CD4-positive, alpha-beta memory T cell (primary cell): ENCODE measurements at regions not wholly inside any gene's neighbourhood (a gene's known extent, or its start where the extent isn't known, plus 50 kb on each side); places are given as distances from the start of the nearest gene placed in this dataset.

Experiments
- CTCF ChIA-PET: fragments of 350-600 bp; sonication (Branson Sonifier 250); formaldehyde crosslinking; loops from one replicate; lab custom pipeline; 2021; ENCODE audit warnings: inconsistent platforms; ENCODE audit not compliant: partially characterized antibody; lab: Charles Lee
- POLR2A ChIA-PET: fragments of 350-600 bp; sonication (Branson Sonifier 250); formaldehyde crosslinking; loops from one replicate; lab custom pipeline; 2021; ENCODE audit not compliant: partially characterized antibody; lab: Charles Lee
- DNase-seq, 5 donors: peaks; one replicate each; pipeline versions ENCODE4 v3.0.0 to v3.0.0-alpha.2; 2020 to 2022; ENCODE audit warnings: mixed read lengths in 1 of 5
- H3K27ac ChIP-seq: one replicate; pipeline ENCODE4 v1.7.0; 2013; ENCODE audit warnings: low read depth, low read length
- H3K27me3 ChIP-seq: 2 replicates; pipeline ENCODE4 v1.7.0; 2013; ENCODE audit warnings: mild to moderate bottlenecking, low read length, moderate library complexity; ENCODE audit not compliant: insufficient read depth
- H3K36me3 ChIP-seq: 2 replicates; pipeline ENCODE4 v1.7.0; 2013; ENCODE audit warnings: mild to moderate bottlenecking, low read length, moderate library complexity; ENCODE audit not compliant: insufficient read depth
- H3K4me1 ChIP-seq: 2 replicates; pipeline ENCODE4 v1.7.0; 2013; ENCODE audit warnings: mild to moderate bottlenecking, low read length, moderate library complexity; ENCODE audit not compliant: insufficient read depth
- H3K4me3 ChIP-seq, 2 donors: one replicate each; pipeline ENCODE4 v1.7.0; 2013; ENCODE audit warnings: low read length in 2 of 2, mild to moderate bottlenecking in 1 of 2
- H3K9me3 ChIP-seq, 2 donors: one replicate each; pipeline ENCODE4 v1.7.0; 2013; ENCODE audit warnings: low read length in 2 of 2, control low read depth in 1 of 2; ENCODE audit not compliant: control insufficient read depth in 1 of 2
- H3K27ac Mint-ChIP-seq, 7 donors: one replicate each; pipeline ENCODE4 v1.8.0; 2020 to 2021; ENCODE audit warnings: mixed read lengths in 7 of 7, mild to moderate bottlenecking in 6 of 7, inconsistent platforms in 3 of 7, moderate library complexity in 3 of 7
- H3K27me3 Mint-ChIP-seq, 2 donors: one replicate each; pipeline ENCODE4 v1.8.0; 2020 to 2021; ENCODE audit warnings: mixed read lengths in 2 of 2
- H3K36me3 Mint-ChIP-seq, 2 donors: one replicate each; pipeline ENCODE4 v1.8.0; 2020 to 2021; ENCODE audit warnings: mixed read lengths in 2 of 2, inconsistent platforms in 1 of 2, mild to moderate bottlenecking in 1 of 2
- H3K4me1 Mint-ChIP-seq, 4 donors: one replicate each; pipeline ENCODE4 v1.8.0; 2020 to 2021; ENCODE audit warnings: mixed read lengths in 4 of 4, mild to moderate bottlenecking in 1 of 4
- H3K4me3 Mint-ChIP-seq, 8 donors: one replicate each; pipeline ENCODE4 v1.8.0; 2020 to 2021; ENCODE audit warnings: mixed read lengths in 8 of 8, mild to moderate bottlenecking in 7 of 8, moderate library complexity in 6 of 8, inconsistent platforms in 3 of 8
- H3K9me3 Mint-ChIP-seq, 8 donors: one replicate each; pipeline ENCODE4 v1.8.0; 2020 to 2021; ENCODE audit warnings: mixed read lengths in 8 of 8, mild to moderate bottlenecking in 5 of 8, inconsistent platforms in 3 of 8, moderate library complexity in 1 of 8
- intact Hi-C: fragments of 100-400 bp; cut with micrococcal nuclease; formaldehyde crosslinking; loops from one replicate; pipeline ENCODE4 v1.15.1; 2023

DNA sequence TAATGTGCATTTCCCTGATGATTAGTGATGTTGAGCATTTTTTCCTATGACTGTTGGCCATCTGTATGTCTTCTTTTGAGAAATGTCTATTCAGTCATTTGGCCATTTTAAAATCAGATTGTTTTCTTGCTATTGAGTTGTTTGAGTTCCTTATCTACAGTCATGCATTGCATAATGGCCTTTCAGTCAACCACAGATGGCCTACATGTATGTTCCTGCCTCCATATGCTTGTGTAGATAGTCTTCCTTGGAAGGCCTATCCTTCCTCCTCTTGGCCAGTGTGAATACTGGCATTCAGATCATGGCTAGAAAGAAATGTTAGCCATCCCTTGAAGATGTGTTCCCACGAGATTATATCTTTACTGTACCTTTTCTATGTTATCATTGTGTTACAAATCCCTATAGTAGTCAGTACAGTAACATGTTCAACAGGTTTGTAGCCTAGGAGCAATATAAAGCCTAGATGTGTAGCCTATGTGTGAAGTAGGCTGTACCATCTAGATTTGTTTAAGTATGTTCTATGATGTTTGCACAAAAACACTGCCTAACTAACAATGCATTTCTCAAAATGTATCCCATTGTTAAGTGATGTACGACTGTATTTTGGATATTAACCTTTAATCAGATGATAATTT, 65.6 kb upstream of the CD302 start:
- Histone ChIP-seq H3K9me3 (no peaks in the 10 kb centered on the region), H3K4me3 (no peak overlapping the region), H3K27ac (no peak overlapping the region), H3K27me3 (no peaks in the 10 kb centered on the region), H3K36me3 (peaks cover 14% of the 10 kb centered on the region), H3K4me1 (no peaks in the 10 kb centered on the region)
- peaks cover 65 to 70% of the 10 kb centered on the region in 2 donors for H3K36me3 Mint-ChIP-seq
- no peaks in the 10 kb centered on the region for H3K27me3 Mint-ChIP-seq
- intact Hi-C loops, result no loop called here
- H3K4me3 Mint-ChIP-seq, result no peak overlapping the region
- no peaks in the 10 kb centered on the region for H3K4me1 Mint-ChIP-seq
- H3K27ac Mint-ChIP-seq, result no peak overlapping the region
- ChIA-PET POLR2A (no interaction called here), CTCF (no interaction called here)
- H3K9me3 Mint-ChIP-seq, result peaks cover 0 to 2% (median 0%) of the 10 kb centered on the region in 8 donors
- DNase-seq, result no peak

- H3K4me3 ChIP-seq, result no peak overlapping the region
- peaks cover 14% of the 10 kb centered on the region for H3K36me3 ChIP-seq
- no peak for DNase-seq
- no peaks in the 10 kb centered on the region for H3K4me1 ChIP-seq
- CTCF ChIA-PET, result no interaction called here
- no peak overlapping the region for H3K4me3 Mint-ChIP-seq
- H3K4me1 Mint-ChIP-seq, result no peaks in the 10 kb centered on the region
- no peaks in the 10 kb centered on the region for H3K27me3 Mint-ChIP-seq
- POLR2A ChIA-PET, result no interaction called here
- H3K36me3 Mint-ChIP-seq, result peaks cover 56 to 62% of the 10 kb centered on the region in 2 donors
- peaks cover 0 to 2% (median 0%) of the 10 kb centered on the region in 8 donors for H3K9me3 Mint-ChIP-seq
- no peak overlapping the region for H3K27ac ChIP-seq
- no peaks in the 10 kb centered on the region for H3K27me3 ChIP-seq
- peak overlapping the region in 1 of 7 donors; percentile 8 for H3K27ac Mint-ChIP-seq
- intact Hi-C loops, result no loop called here
- no peaks in the 10 kb centered on the region for H3K9me3 ChIP-seq
Measured at GRCh38 chr2:159860581-159861310, 62.7 kb upstream of the CD302 start.

DNA sequence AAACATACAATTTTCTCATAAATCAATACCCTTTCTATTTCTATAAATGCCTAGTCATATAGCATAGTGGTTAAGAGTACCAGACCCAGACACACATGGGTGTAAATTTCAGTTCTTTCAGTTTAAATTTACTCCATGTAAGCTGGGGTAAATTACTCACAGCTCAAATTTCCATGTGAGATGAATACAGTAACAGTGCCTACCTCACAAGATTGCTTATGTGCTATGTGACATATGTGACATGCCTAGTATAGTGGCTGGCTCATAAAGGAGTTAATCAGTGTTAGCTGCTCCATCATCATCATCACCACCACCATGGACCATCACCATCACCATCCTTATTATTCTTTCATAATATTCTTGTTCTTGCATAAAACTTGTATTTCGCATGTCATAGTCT, 61.6 kb upstream of the CD302 start:
- CTCF ChIA-PET, result interaction anchor here (0.8 kb wide), 1 partner anchor 21 kb away, joined by 3 read pairs; no protein-coding TSS in a partner anchor
- Histone ChIP-seq H3K27me3 (no peaks in the 10 kb centered on the region), H3K4me1 (no peaks in the 10 kb centered on the region), H3K36me3 (peaks cover 25% of the 10 kb centered on the region), H3K9me3 (no peaks in the 10 kb centered on the region), H3K27ac (no peak overlapping the region), H3K4me3 (no peak overlapping the region)
- no peak for DNase-seq
- Mint-ChIP-seq H3K36me3 (peaks cover 58 to 65% of the 10 kb centered on the region in 2 donors), H3K4me3 (no peak overlapping the region), H3K9me3 (peaks cover 0 to 2% (median 0%) of the 10 kb centered on the region in 8 donors), H3K27ac (no peak overlapping the region), H3K4me1 (no peaks in the 10 kb centered on the region), H3K27me3 (no peaks in the 10 kb centered on the region)
- intact Hi-C loops, result no loop called here
- POLR2A ChIA-PET, result no interaction called here

GRCh38 chr2:159856760-159857159, 58.8 kb upstream of the CD302 start:
- no peak overlapping the region for H3K27ac ChIP-seq
- no peak overlapping the region for H3K4me3 ChIP-seq
- no peak for DNase-seq
- Mint-ChIP-seq H3K27me3 (no peaks in the 10 kb centered on the region), H3K4me1 (no peaks in the 10 kb centered on the region), H3K27ac (no peak overlapping the region), H3K9me3 (no peaks in the 10 kb centered on the region), H3K36me3 (peaks cover 58 to 65% of the 10 kb centered on the region in 2 donors), H3K4me3 (no peak overlapping the region)
- peaks cover 32% of the 10 kb centered on the region for H3K36me3 ChIP-seq
- H3K27me3 ChIP-seq, result no peaks in the 10 kb centered on the region
- ChIA-PET POLR2A (no interaction called here), CTCF (no interaction called here)
- H3K4me1 ChIP-seq, result no peaks in the 10 kb centered on the region
- H3K9me3 ChIP-seq, result no peaks in the 10 kb centered on the region
- intact Hi-C loops, result no loop called here

DNA sequence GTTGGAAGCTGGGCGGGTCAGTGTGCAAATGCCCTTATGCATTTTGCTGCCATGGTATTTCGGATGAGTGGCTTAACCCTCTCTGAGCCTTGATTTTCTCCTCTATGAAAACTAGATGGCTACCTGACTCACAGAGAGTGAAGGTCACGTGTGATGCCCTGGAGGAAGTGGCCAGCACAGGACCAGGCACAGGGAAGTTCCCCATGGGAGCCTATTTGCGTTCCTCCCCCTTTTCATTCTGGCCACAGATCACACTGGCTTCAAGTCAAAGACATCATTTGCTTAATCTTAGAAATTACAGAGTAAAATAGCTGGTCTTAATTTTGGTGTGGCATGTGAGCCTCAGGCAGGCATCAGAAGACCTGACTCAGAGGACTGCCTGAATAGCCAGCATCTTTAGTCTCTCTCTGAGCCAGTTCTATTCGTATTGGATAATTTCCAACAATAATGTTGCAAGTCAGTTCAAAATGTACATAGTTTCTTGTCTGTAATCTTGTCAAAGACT, 57.6 kb upstream of the CD302 start:
- Histone ChIP-seq H3K4me1 (no peaks in the 10 kb centered on the region), H3K4me3 (no peak overlapping the region), H3K9me3 (no peaks in the 10 kb centered on the region), H3K36me3 (peaks cover 29% of the 10 kb centered on the region), H3K27me3 (no peaks in the 10 kb centered on the region), H3K27ac (no peak overlapping the region)
- peak overlapping the region in 2 of 7 donors; percentile 17 to 18 for H3K27ac Mint-ChIP-seq
- H3K36me3 Mint-ChIP-seq, result peaks cover 65 to 71% of the 10 kb centered on the region in 2 donors
- no peaks in the 10 kb centered on the region for H3K4me1 Mint-ChIP-seq
- no peak overlapping the region for H3K4me3 Mint-ChIP-seq
- no peaks in the 10 kb centered on the region for H3K9me3 Mint-ChIP-seq
- POLR2A ChIA-PET, result no interaction called here
- intact Hi-C loops, result no loop called here
- H3K27me3 Mint-ChIP-seq, result no peaks in the 10 kb centered on the region
- CTCF ChIA-PET, result no interaction called here
- DNase-seq, result no peak

- H3K4me3 ChIP-seq, result no peak overlapping the region
- ChIA-PET CTCF (no interaction called here), POLR2A (interaction anchor here (0.6 kb wide), 1 partner anchor 14 kb away, joined by 3 read pairs; no protein-coding TSS in a partner anchor)
- Mint-ChIP-seq H3K27ac (no peak overlapping the region), H3K36me3 (peaks cover 63 to 69% of the 10 kb centered on the region in 2 donors), H3K27me3 (no peaks in the 10 kb centered on the region), H3K4me1 (no peaks in the 10 kb centered on the region), H3K9me3 (no peaks in the 10 kb centered on the region), H3K4me3 (no peak overlapping the region)
- peaks cover 25% of the 10 kb centered on the region for H3K36me3 ChIP-seq
- DNase-seq, result no peak
- intact Hi-C loops, result no loop called here
- H3K9me3 ChIP-seq, result no peaks in the 10 kb centered on the region
- no peaks in the 10 kb centered on the region for H3K4me1 ChIP-seq
- no peaks in the 10 kb centered on the region for H3K27me3 ChIP-seq
- H3K27ac ChIP-seq, result no peak overlapping the region
Measured at GRCh38 chr2:159855143-159855542, 57.1 kb upstream of the CD302 start.

DNA sequence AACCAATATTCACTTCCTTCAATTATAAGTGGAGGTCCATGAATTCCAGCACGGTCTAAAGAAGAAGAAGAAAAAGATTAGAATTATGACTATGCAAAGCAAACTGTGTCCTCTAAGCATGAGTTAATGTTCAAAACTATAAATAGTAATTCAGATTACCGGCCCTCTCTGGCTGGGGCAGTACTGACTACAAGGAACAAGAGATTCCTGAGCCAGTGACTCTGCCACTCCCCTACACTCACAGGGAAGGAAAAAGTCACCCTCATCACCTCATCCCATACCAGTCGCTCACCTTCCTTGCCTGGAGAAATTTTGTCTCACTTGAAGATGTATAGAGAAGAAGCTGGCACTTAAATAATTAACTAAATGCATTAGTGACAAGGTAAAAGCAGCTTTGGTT, 56.5 kb upstream of the CD302 start:
- peaks cover 23% of the 10 kb centered on the region for H3K36me3 ChIP-seq
- ChIA-PET POLR2A (no interaction called here), CTCF (no interaction called here)
- Mint-ChIP-seq H3K9me3 (no peaks in the 10 kb centered on the region), H3K27me3 (no peaks in the 10 kb centered on the region), H3K4me1 (no peaks in the 10 kb centered on the region), H3K36me3 (peaks cover 66 to 68% of the 10 kb centered on the region in 2 donors), H3K27ac (no peak overlapping the region), H3K4me3 (no peak overlapping the region)
- H3K27me3 ChIP-seq, result no peaks in the 10 kb centered on the region
- no peaks in the 10 kb centered on the region for H3K4me1 ChIP-seq
- no peaks in the 10 kb centered on the region for H3K9me3 ChIP-seq
- H3K4me3 ChIP-seq, result no peak overlapping the region
- DNase-seq, result no peak
- intact Hi-C loops, result no loop called here
- H3K27ac ChIP-seq, result no peak overlapping the region
